SK-N-SH (cell line): ENCODE measurements at regions not wholly inside any gene's neighbourhood (a gene's known extent, or its start where the extent isn't known, plus 50 kb on each side); places are given as distances from the start of the nearest gene placed in this dataset.

Experiments
- CTCF ChIA-PET: fragments of 300-600, 350-600 bp; formaldehyde crosslinking; extraction: SDS; loops from one replicate; lab custom pipeline; 2021; lab: Yijun Ruan, JAX
- POLR2A ChIA-PET: fragments of 350-600 bp; sonication (Branson Sonifier 250); formaldehyde crosslinking; extraction: SDS; loops from one replicate; lab custom pipeline; 2020; ENCODE audit warnings: antibody characterized with exemption, inconsistent platforms; lab: Yijun Ruan, JAX
- DNase-seq: peaks from one replicate; pipeline ENCODE4 v3.0.0; 2012
- H2AFZ ChIP-seq: fragments of 200-600 bp; sonication (generic); 2 replicates; pipeline ENCODE4 v1.8.1; 2016; ENCODE audit warnings: antibody characterized with exemption, mild to moderate bottlenecking, low read depth
- H3F3A ChIP-seq: fragments of 200-600 bp; sonication (generic); replicated peaks from 2 replicates; pipeline ENCODE3; 2016; ENCODE audit warnings: antibody characterized with exemption, mild to moderate bottlenecking; ENCODE audit not compliant: insufficient read depth
- H3K27ac ChIP-seq, 2 experiments: fragments of 200-500 bp in 1 of 2; fragments of 200-600 bp in 1 of 2; sonication (Bioruptor generic) in 1 of 2; sonication (generic), shearing (Covaris generic) in 1 of 2; 2 replicates each; pipeline versions ENCODE4 v1.5.1 to v1.6.1; 2014 to 2016; ENCODE audit warnings: low read depth in 2 of 2, inconsistent platforms in 1 of 2, low read length in 1 of 2, mild to moderate bottlenecking in 1 of 2, mixed read lengths in 1 of 2
- H3K27me3 ChIP-seq: fragments of 200-600 bp; sonication (generic), shearing (Covaris generic); 2 replicates; pipeline ENCODE4 v1.6.1; 2016; ENCODE audit warnings: mixed run types; ENCODE audit not compliant: insufficient read depth
- H3K36me3 ChIP-seq, 2 experiments: fragments of 200-500 bp in 1 of 2; fragments of 200-600 bp in 1 of 2; sonication (Bioruptor generic) in 1 of 2; sonication (generic) in 1 of 2; replicated peaks in 1 of 2; 2 replicates each; pipeline versions ENCODE3 to v1.5.1; 2014 to 2016; ENCODE audit warnings: low read length in 1 of 2, mild to moderate bottlenecking in 1 of 2; ENCODE audit not compliant: insufficient read depth in 2 of 2, control insufficient read depth in 1 of 2
- H3K4me1 ChIP-seq, 2 experiments: fragments of 200-500 bp in 1 of 2; fragments of 200-600 bp in 1 of 2; sonication (Bioruptor generic) in 1 of 2; sonication (generic), shearing (Covaris generic) in 1 of 2; 2 replicates each; pipeline versions ENCODE4 v1.5.1 to v1.6.1; 2014 to 2016; ENCODE audit warnings: low read depth in 1 of 2, low read length in 1 of 2, mixed run types in 1 of 2; ENCODE audit not compliant: insufficient read depth in 2 of 2, control insufficient read depth in 1 of 2
- H3K4me2 ChIP-seq: fragments of 200-600 bp; sonication (generic), shearing (Covaris generic); 2 replicates; pipeline ENCODE4 v1.6.1; 2017; ENCODE audit warnings: mixed run types
- H3K4me3 ChIP-seq, 2 experiments: fragments of 200-500 bp in 1 of 2; fragments of 200-600 bp in 1 of 2; sonication (Bioruptor generic) in 1 of 2; sonication (generic), shearing (Covaris generic) in 1 of 2; 2 replicates each; pipeline versions ENCODE4 v1.5.1 to v1.8.1; 2014 to 2016; ENCODE audit warnings: low read depth in 2 of 2, inconsistent platforms in 1 of 2, low read length in 1 of 2, mild to moderate bottlenecking in 1 of 2, mixed read lengths in 1 of 2, moderate library complexity in 1 of 2
- H3K79me2 ChIP-seq: fragments of 200-600 bp; sonication (generic); 2 replicates; pipeline ENCODE4 v1.8.1; 2017; ENCODE audit warnings: mild to moderate bottlenecking; ENCODE audit not compliant: insufficient read depth
- H3K9ac ChIP-seq: fragments of 200-600 bp; sonication (generic); 2 replicates; pipeline ENCODE4 v1.6.1; 2017; ENCODE audit warnings: mixed run types
- H3K9me2 ChIP-seq: fragments of 200-600 bp; sonication (generic); 2 replicates; pipeline ENCODE4 v1.6.1; 2017; ENCODE audit warnings: mixed run types
- H3K9me3 ChIP-seq: fragments of 200-600 bp; sonication (generic); 2 replicates; pipeline ENCODE4 v1.6.1; 2017; ENCODE audit warnings: mixed run types, mild to moderate bottlenecking, moderate library complexity
- H4K20me1 ChIP-seq: fragments of 200-600 bp; sonication (generic); 2 replicates; pipeline ENCODE4 v1.6.1; 2017; ENCODE audit warnings: mild to moderate bottlenecking, mixed run types; ENCODE audit not compliant: insufficient read depth
- CHD2 ChIP-seq: fragments of 150-350 bp; IDR thresholded peaks from 2 replicates; pipeline ENCODE4 v1.6.1; 2018; ENCODE audit warnings: low read length; ENCODE audit not compliant: partially characterized antibody
- FOXJ3 ChIP-seq: sonication (generic); formaldehyde crosslinking; IDR thresholded peaks from 2 replicates; pipeline ENCODE4 v1.5.1; 2020; ENCODE audit warnings: mild to moderate bottlenecking, missing genetic modification reagents
- IRF3 ChIP-seq: fragments of 150-350 bp; IDR thresholded peaks from 2 replicates; pipeline ENCODE4 v1.6.1; 2016; ENCODE audit warnings: mild to moderate bottlenecking, low read depth, low read length
- MXI1 ChIP-seq: IDR thresholded peaks from 2 replicates; pipeline ENCODE4 v1.6.1; 2012; ENCODE audit warnings: mild to moderate bottlenecking, low read depth, low read length, improper control_type of control experiment
- RAD21 ChIP-seq: IDR thresholded peaks from 2 replicates; pipeline ENCODE4 v1.6.1; 2012; ENCODE audit warnings: mild to moderate bottlenecking, low read length
- RXRA ChIP-seq: IDR thresholded peaks from 2 replicates; pipeline ENCODE4 v1.4.0; 2012; ENCODE audit warnings: low read depth, mild to moderate bottlenecking, borderline replicate concordance
- SMC3 ChIP-seq: IDR thresholded peaks from 2 replicates; pipeline ENCODE4 v1.6.1; 2012; ENCODE audit warnings: low read depth, low read length, improper control_type of control experiment
- TCF12 ChIP-seq: IDR thresholded peaks from 2 replicates; pipeline ENCODE4 v1.4.0; 2012
- USF2 ChIP-seq: fragments of 150-350 bp; IDR thresholded peaks from 2 replicates; pipeline ENCODE4 v1.6.1; 2017; ENCODE audit warnings: antibody characterized with exemption, low read length, low read depth, borderline replicate concordance
- WGBS: methylation state at CpG from one replicate; pipeline ENCODE4 v1.1.6; 2017; ENCODE audit warnings: low lambda C conversion rate; 5-methylcytosine and 5-hydroxymethylcytosine counted together
- TF ChIP-seq, protein P1 (sequence below): IDR thresholded peaks from 2 replicates; pipeline ENCODE4 v1.4.0; 2012; ENCODE audit warnings: low read depth, borderline replicate concordance

GRCh38 chr1:168387781-168388760, 107.4 kb downstream of the TBX19 start:
- peaks cover 0 to 8% of the 10 kb centered on the region in 2 experiments; a peak in 1 of 4 replicates for H3K4me1 ChIP-seq
- no peaks in the 10 kb centered on the region for H3K9me2 ChIP-seq
- POLR2A ChIA-PET = interaction anchor here (0.7 kb wide), 1 partner anchor 724 kb away, joined by 4 read pairs; no protein-coding TSS in a partner anchor
- H3K9ac ChIP-seq = no peak overlapping the region
- H3K9me3 ChIP-seq = no peaks in the 10 kb centered on the region
- H4K20me1 ChIP-seq = no peaks in the 10 kb centered on the region
- H2AFZ ChIP-seq = no peak overlapping the region
- H3F3A ChIP-seq = no peaks in the 10 kb centered on the region
- H3K4me2 ChIP-seq = no peak overlapping the region
- CTCF ChIA-PET = interaction anchor here (0.6 to 1.7 kb wide), 6 partner anchors 18 to 307 kb away, joined by 3 to 10 read pairs (median 4); no protein-coding TSS in a partner anchor
- H3K4me3 ChIP-seq = no peak overlapping the region
- WGBS = 81% methylated on average over 5 of the region's 5 CpGs
- no peaks in the 10 kb centered on the region for H3K79me2 ChIP-seq
- no peak overlapping the region for H3K27ac ChIP-seq
- no peaks in the 10 kb centered on the region for H3K27me3 ChIP-seq
- DNase-seq = no peak
- TF ChIP-seq RXRA = no peak
- TF ChIP-seq, protein P1, sequence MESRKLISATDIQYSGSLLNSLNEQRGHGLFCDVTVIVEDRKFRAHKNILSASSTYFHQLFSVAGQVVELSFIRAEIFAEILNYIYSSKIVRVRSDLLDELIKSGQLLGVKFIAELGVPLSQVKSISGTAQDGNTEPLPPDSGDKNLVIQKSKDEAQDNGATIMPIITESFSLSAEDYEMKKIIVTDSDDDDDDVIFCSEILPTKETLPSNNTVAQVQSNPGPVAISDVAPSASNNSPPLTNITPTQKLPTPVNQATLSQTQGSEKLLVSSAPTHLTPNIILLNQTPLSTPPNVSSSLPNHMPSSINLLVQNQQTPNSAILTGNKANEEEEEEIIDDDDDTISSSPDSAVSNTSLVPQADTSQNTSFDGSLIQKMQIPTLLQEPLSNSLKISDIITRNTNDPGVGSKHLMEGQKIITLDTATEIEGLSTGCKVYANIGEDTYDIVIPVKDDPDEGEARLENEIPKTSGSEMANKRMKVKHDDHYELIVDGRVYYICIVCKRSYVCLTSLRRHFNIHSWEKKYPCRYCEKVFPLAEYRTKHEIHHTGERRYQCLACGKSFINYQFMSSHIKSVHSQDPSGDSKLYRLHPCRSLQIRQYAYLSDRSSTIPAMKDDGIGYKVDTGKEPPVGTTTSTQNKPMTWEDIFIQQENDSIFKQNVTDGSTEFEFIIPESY = no peak
- TF ChIP-seq FOXJ3 = no peak
- no peak for TF ChIP-seq IRF3
- TF ChIP-seq SMC3 = no peak
- no peak for TF ChIP-seq TCF12
- TF ChIP-seq RAD21 = no peak
- no peak for TF ChIP-seq MXI1
- TF ChIP-seq USF2 = no peak
- TF ChIP-seq CHD2 = no peak
- no peaks in the 10 kb centered on the region for H3K36me3 ChIP-seq
